ENCODE measurements at regions not wholly inside any gene's neighbourhood (a gene's known extent, or its start where the extent isn't known, plus 50 kb on each side); places are given as distances from the start of the nearest gene placed in this dataset.

- Histone ChIP-seq H3K27ac (ENCODE audit: low read depth, low read length) (no peak overlapping the region), H2AFZ (ENCODE audit: low read length) (no peak overlapping the region), H3K56ac (replicated peaks; ENCODE audit: insufficient read length, low read depth, low read length) (no peak overlapping the region), H2BK15ac (ENCODE audit: low read length) (no peak overlapping the region), H2BK20ac (ENCODE audit: low read length) (no peak overlapping the region), H3K36me3 (ENCODE audit: control insufficient read depth in 2 of 4, insufficient read depth in 4 of 4, low read length in 3 of 4) (no peaks in the 10 kb centered on the region), H2BK120ac (replicated peaks; ENCODE audit: low read depth, low read length) (no peak overlapping the region), H3K27me3 (replicated peaks in 1 of 4; ENCODE audit: control insufficient read depth in 3 of 4, extremely low read depth in 1 of 4, insufficient read depth in 3 of 4, low read length in 3 of 4) (no peaks in the 10 kb centered on the region), H3K4me3 (ENCODE audit: extremely low read depth in 1 of 4, insufficient read depth in 2 of 4, low read depth in 3 of 4, low read length in 4 of 4) (no peak overlapping the region), H4K5ac (ENCODE audit: insufficient read length, low read depth, low read length) (no peak overlapping the region), H3K4me1 (replicated peaks in 1 of 4; ENCODE audit: control insufficient read depth in 3 of 4, insufficient read depth in 4 of 4, low read length in 3 of 4) (no peaks in the 10 kb centered on the region), H3K4me2 (ENCODE audit: insufficient read depth in 1 of 2, low read depth in 2 of 2, low read length in 2 of 2) (no peak overlapping the region), H3K79me1 (ENCODE audit: low read depth, low read length) (no peaks in the 10 kb centered on the region), H3K23ac (ENCODE audit: insufficient read length) (no peak overlapping the region), H2BK5ac (ENCODE audit: low read depth, low read length) (no peak overlapping the region), H3K4ac (replicated peaks; ENCODE audit: insufficient read length, low read depth, low read length) (no peak overlapping the region), H2AK5ac (ENCODE audit: low read depth, low read length) (no peak overlapping the region), H3K23me2 (ENCODE audit: low read depth, low read length) (no peaks in the 10 kb centered on the region), H3K18ac (ENCODE audit: extremely low read depth, low read length) (no peak overlapping the region), H4K8ac (ENCODE audit: extremely low read depth, insufficient read depth, low read length) (no peak overlapping the region), H4K20me1 (replicated peaks in 1 of 2; ENCODE audit: control insufficient read depth in 1 of 2, insufficient read depth in 2 of 2, low read length in 2 of 2) (no peaks in the 10 kb centered on the region), H3K9ac (replicated peaks in 1 of 4; ENCODE audit: extremely low read depth in 1 of 4, low read depth in 3 of 4, low read length in 3 of 4) (no peak overlapping the region), H3K14ac (ENCODE audit: insufficient read length) (no peak overlapping the region), H3K79me2 (ENCODE audit: control insufficient read depth in 1 of 2, insufficient read depth in 2 of 2, low read length in 2 of 2) (no peaks in the 10 kb centered on the region), H4K91ac (replicated peaks; ENCODE audit: insufficient read length, low read length) (no peak overlapping the region), H3K9me3 (ENCODE audit: insufficient read depth in 2 of 2, low read depth in 1 of 2, low read length in 1 of 2) (no peaks in the 10 kb centered on the region), H2BK12ac (ENCODE audit: low read depth, low read length) (no peak overlapping the region)
- no peak for TF ChIP-seq SP2 (IDR thresholded peaks at IDR 0.05; ENCODE audit: low read length)
- POLR2A ChIA-PET (ENCODE audit: partially characterized antibody) = no interaction called here
- FAIRE-seq (no peak), DNase-seq (ENCODE audit: low read depth in 1 of 2, low spot score in 2 of 2) (no peak)
- CTCF ChIA-PET (ENCODE audit: partially characterized antibody) = no interaction called here
These were observed 1181.2 kb upstream of the CDH9 start for GRCh38 chr5:28219539-28219938.

All from H1 (cell line).